ENCODE measurements at regions not wholly inside any gene's neighbourhood (a gene's known extent, or its start where the extent isn't known, plus 50 kb on each side); places are given as distances from the start of the nearest gene placed in this dataset.

GRCh38 chr10:36703179-36703578 lies 422.2 kb upstream of the ANKRD30A start:
- Histone ChIP-seq H3K4me3 (ENCODE audit: low read depth, low read length) (no peak overlapping the region), H3K27ac (ENCODE audit: low read depth, low read length) (no peak overlapping the region), H3K4me1 (ENCODE audit: control insufficient read depth, insufficient read depth, low read length) (no peaks in the 10 kb centered on the region), H3K9me3 (ENCODE audit: control insufficient read depth, insufficient read depth, low read depth, low read length) (no peaks in the 10 kb centered on the region), H3K27me3 (ENCODE audit: control insufficient read depth, insufficient read depth, low read length) (no peaks in the 10 kb centered on the region), H3K36me3 (ENCODE audit: control insufficient read depth, insufficient read depth, low read length) (no peaks in the 10 kb centered on the region), H3K9ac (ENCODE audit: low read length) (no peak overlapping the region)

- Histone ChIP-seq H3K27me3 (ENCODE audit: control insufficient read depth, insufficient read depth, low read length) (no peaks in the 10 kb centered on the region), H3K36me3 (ENCODE audit: control insufficient read depth, insufficient read depth, low read length) (no peaks in the 10 kb centered on the region), H3K9ac (ENCODE audit: low read length) (no peak overlapping the region), H3K9me3 (ENCODE audit: control insufficient read depth, insufficient read depth, low read depth, low read length) (no peaks in the 10 kb centered on the region), H3K4me1 (ENCODE audit: control insufficient read depth, insufficient read depth, low read length) (no peaks in the 10 kb centered on the region), H3K4me3 (ENCODE audit: low read depth, low read length) (no peak overlapping the region), H3K27ac (ENCODE audit: low read depth, low read length) (no peak overlapping the region)
Observed at GRCh38 chr10:36700123-36700522, 425.3 kb upstream of the ANKRD30A start.

- H3K9ac ChIP-seq (ENCODE audit: low read length) = no peak overlapping the region
- no peaks in the 10 kb centered on the region for H3K27me3 ChIP-seq (ENCODE audit: control insufficient read depth, insufficient read depth, low read length)
- no peak overlapping the region for H3K27ac ChIP-seq (ENCODE audit: low read depth, low read length)
- H3K4me3 ChIP-seq (ENCODE audit: low read depth, low read length) = no peak overlapping the region
- no peaks in the 10 kb centered on the region for H3K9me3 ChIP-seq (ENCODE audit: control insufficient read depth, insufficient read depth, low read depth, low read length)
- H3K36me3 ChIP-seq (ENCODE audit: control insufficient read depth, insufficient read depth, low read length) = no peaks in the 10 kb centered on the region
- H3K4me1 ChIP-seq (ENCODE audit: control insufficient read depth, insufficient read depth, low read length) = peaks cover 14% of the 10 kb centered on the region
Observed at GRCh38 chr10:36692759-36693158, 432.6 kb upstream of the ANKRD30A start.

GRCh38 chr10:36688717-36689116 lies 436.7 kb upstream of the ANKRD30A start:
- Histone ChIP-seq H3K36me3 (ENCODE audit: control insufficient read depth, insufficient read depth, low read length) (no peaks in the 10 kb centered on the region), H3K27ac (ENCODE audit: low read depth, low read length) (no peak overlapping the region), H3K9me3 (ENCODE audit: control insufficient read depth, insufficient read depth, low read depth, low read length) (no peaks in the 10 kb centered on the region), H3K4me1 (ENCODE audit: control insufficient read depth, insufficient read depth, low read length) (peaks cover 14% of the 10 kb centered on the region), H3K9ac (ENCODE audit: low read length) (no peak overlapping the region), H3K27me3 (ENCODE audit: control insufficient read depth, insufficient read depth, low read length) (no peaks in the 10 kb centered on the region), H3K4me3 (ENCODE audit: low read depth, low read length) (no peak overlapping the region)

GRCh38 chr10:36683421-36683820 lies 442.0 kb upstream of the ANKRD30A start:
- H3K4me3 ChIP-seq (ENCODE audit: low read depth, low read length) = no peak overlapping the region
- H3K36me3 ChIP-seq (ENCODE audit: control insufficient read depth, insufficient read depth, low read length) = no peaks in the 10 kb centered on the region
- no peak overlapping the region for H3K9ac ChIP-seq (ENCODE audit: low read length)
- no peaks in the 10 kb centered on the region for H3K27me3 ChIP-seq (ENCODE audit: control insufficient read depth, insufficient read depth, low read length)
- H3K9me3 ChIP-seq (ENCODE audit: control insufficient read depth, insufficient read depth, low read depth, low read length) = no peaks in the 10 kb centered on the region
- H3K4me1 ChIP-seq (ENCODE audit: control insufficient read depth, insufficient read depth, low read length) = peaks cover 2% of the 10 kb centered on the region; the same call in 1 of the 2 replicates
- no peak overlapping the region for H3K27ac ChIP-seq (ENCODE audit: low read depth, low read length)

- no peak overlapping the region for H3K9ac ChIP-seq (ENCODE audit: low read length)
- no peaks in the 10 kb centered on the region for H3K27me3 ChIP-seq (ENCODE audit: control insufficient read depth, insufficient read depth, low read length)
- no peaks in the 10 kb centered on the region for H3K4me1 ChIP-seq (ENCODE audit: control insufficient read depth, insufficient read depth, low read length)
- no peaks in the 10 kb centered on the region for H3K36me3 ChIP-seq (ENCODE audit: control insufficient read depth, insufficient read depth, low read length)
- no peak overlapping the region for H3K4me3 ChIP-seq (ENCODE audit: low read depth, low read length)
- no peak overlapping the region for H3K27ac ChIP-seq (ENCODE audit: low read depth, low read length)
- no peaks in the 10 kb centered on the region for H3K9me3 ChIP-seq (ENCODE audit: control insufficient read depth, insufficient read depth, low read depth, low read length)
Observed at GRCh38 chr10:36681751-36682632, 443.4 kb upstream of the ANKRD30A start.

GRCh38 chr10:36679554-36679953 lies 445.8 kb upstream of the ANKRD30A start:
- Histone ChIP-seq H3K36me3 (ENCODE audit: control insufficient read depth, insufficient read depth, low read length) (no peaks in the 10 kb centered on the region), H3K27me3 (ENCODE audit: control insufficient read depth, insufficient read depth, low read length) (no peaks in the 10 kb centered on the region), H3K4me1 (ENCODE audit: control insufficient read depth, insufficient read depth, low read length) (no peaks in the 10 kb centered on the region), H3K4me3 (ENCODE audit: low read depth, low read length) (no peak overlapping the region), H3K9me3 (ENCODE audit: control insufficient read depth, insufficient read depth, low read depth, low read length) (no peaks in the 10 kb centered on the region), H3K27ac (ENCODE audit: low read depth, low read length) (no peak overlapping the region), H3K9ac (ENCODE audit: low read length) (no peak overlapping the region)

GRCh38 chr10:36677431-36677768 lies 448.0 kb upstream of the ANKRD30A start:
- H3K27me3 ChIP-seq (ENCODE audit: control insufficient read depth, insufficient read depth, low read length) = no peaks in the 10 kb centered on the region
- no peak overlapping the region for H3K9ac ChIP-seq (ENCODE audit: low read length)
- no peak overlapping the region for H3K4me3 ChIP-seq (ENCODE audit: low read depth, low read length)
- H3K36me3 ChIP-seq (ENCODE audit: control insufficient read depth, insufficient read depth, low read length) = no peaks in the 10 kb centered on the region
- no peaks in the 10 kb centered on the region for H3K4me1 ChIP-seq (ENCODE audit: control insufficient read depth, insufficient read depth, low read length)
- H3K9me3 ChIP-seq (ENCODE audit: control insufficient read depth, insufficient read depth, low read depth, low read length) = no peaks in the 10 kb centered on the region
- no peak overlapping the region for H3K27ac ChIP-seq (ENCODE audit: low read depth, low read length)

- Histone ChIP-seq H3K4me1 (ENCODE audit: control insufficient read depth, insufficient read depth, low read length) (no peaks in the 10 kb centered on the region), H3K9ac (ENCODE audit: low read length) (no peak overlapping the region), H3K27ac (ENCODE audit: low read depth, low read length) (no peak overlapping the region), H3K9me3 (ENCODE audit: control insufficient read depth, insufficient read depth, low read depth, low read length) (no peaks in the 10 kb centered on the region), H3K4me3 (ENCODE audit: low read depth, low read length) (no peak overlapping the region), H3K36me3 (ENCODE audit: control insufficient read depth, insufficient read depth, low read length) (no peaks in the 10 kb centered on the region), H3K27me3 (ENCODE audit: control insufficient read depth, insufficient read depth, low read length) (no peaks in the 10 kb centered on the region)
Observed at GRCh38 chr10:36676756-36677430, 448.5 kb upstream of the ANKRD30A start.

- Histone ChIP-seq H3K4me3 (ENCODE audit: low read depth, low read length) (no peak overlapping the region), H3K27me3 (ENCODE audit: control insufficient read depth, insufficient read depth, low read length) (no peaks in the 10 kb centered on the region)
Observed at GRCh38 chr10:36676321-36676720, 449.1 kb upstream of the ANKRD30A start.

GRCh38 chr10:36675458-36675880 lies 449.9 kb upstream of the ANKRD30A start:
- H3K27ac ChIP-seq (ENCODE audit: low read depth, low read length) = no peak overlapping the region
- no peak overlapping the region for H3K4me3 ChIP-seq (ENCODE audit: low read depth, low read length)
- H3K4me1 ChIP-seq (ENCODE audit: control insufficient read depth, insufficient read depth, low read length) = no peaks in the 10 kb centered on the region
- no peaks in the 10 kb centered on the region for H3K9me3 ChIP-seq (ENCODE audit: control insufficient read depth, insufficient read depth, low read depth, low read length)
- H3K36me3 ChIP-seq (ENCODE audit: control insufficient read depth, insufficient read depth, low read length) = no peaks in the 10 kb centered on the region
- no peaks in the 10 kb centered on the region for H3K27me3 ChIP-seq (ENCODE audit: control insufficient read depth, insufficient read depth, low read length)
- no peak overlapping the region for H3K9ac ChIP-seq (ENCODE audit: low read length)

More at GRCh38 chr10:36676321-36676720, 449.1 kb upstream of the ANKRD30A start:
- Histone ChIP-seq H3K9ac (ENCODE audit: low read length) (no peak overlapping the region), H3K27ac (ENCODE audit: low read depth, low read length) (no peak overlapping the region), H3K4me1 (ENCODE audit: control insufficient read depth, insufficient read depth, low read length) (no peaks in the 10 kb centered on the region), H3K36me3 (ENCODE audit: control insufficient read depth, insufficient read depth, low read length) (no peaks in the 10 kb centered on the region), H3K9me3 (ENCODE audit: control insufficient read depth, insufficient read depth, low read depth, low read length) (no peaks in the 10 kb centered on the region)

Data from HUES6 (cell line).